Memory B cell (primary cell): ENCODE measurements at regions not wholly inside any gene's neighbourhood (a gene's known extent, or its start where the extent isn't known, plus 50 kb on each side); places are given as distances from the start of the nearest gene placed in this dataset.

Source experiments
- ATAC-seq: fragments of 150-1000 bp; cut with Tn5 transposase; 2 replicates; pipeline ENCODE4 v1.10.0; 2021; ENCODE audit warnings: low read depth, mild to moderate bottlenecking, moderate library complexity
- DNase-seq, 2 donors: peaks; one replicate each; pipeline ENCODE4 v3.0.0; 2022; ENCODE audit warnings: low spot score in 2 of 2
- H3K27ac Mint-ChIP-seq: one replicate; pipeline ENCODE4 v1.8.0; 2022; ENCODE audit warnings: mild to moderate bottlenecking, moderate library complexity, mixed read lengths
- H3K27me3 Mint-ChIP-seq: one replicate; pipeline ENCODE4 v1.8.0; 2022; ENCODE audit warnings: mixed read lengths
- H3K36me3 Mint-ChIP-seq: one replicate; pipeline ENCODE4 v1.8.0; 2022; ENCODE audit warnings: mild to moderate bottlenecking, mixed read lengths
- H3K4me1 Mint-ChIP-seq: one replicate; pipeline ENCODE4 v1.8.0; 2022; ENCODE audit warnings: mixed read lengths
- H3K4me3 Mint-ChIP-seq: one replicate; pipeline ENCODE4 v1.8.0; 2022; ENCODE audit warnings: mild to moderate bottlenecking, moderate library complexity, mixed read lengths
- H3K9me3 Mint-ChIP-seq: one replicate; pipeline ENCODE4 v1.8.0; 2022; ENCODE audit warnings: mixed read lengths

GRCh38 chr22:22796724-22797123 is 90.9 kb upstream of the IGLL5 start:
- no peaks in the 10 kb centered on the region for H3K4me1 Mint-ChIP-seq
- no peak overlapping the region for H3K4me3 Mint-ChIP-seq
- H3K27me3 Mint-ChIP-seq: peaks cover 9% of the 10 kb centered on the region
- ATAC-seq (no peak), DNase-seq (no peak)
- no peaks in the 10 kb centered on the region for H3K36me3 Mint-ChIP-seq
- no peak overlapping the region for H3K27ac Mint-ChIP-seq
- no peaks in the 10 kb centered on the region for H3K9me3 Mint-ChIP-seq

GRCh38 chr22:22798232-22798616 is 89.4 kb upstream of the IGLL5 start:
- DNase-seq (peak in 1 of 2 donors; percentile 3), ATAC-seq (no peak)
- Mint-ChIP-seq H3K36me3 (no peaks in the 10 kb centered on the region), H3K9me3 (no peaks in the 10 kb centered on the region), H3K27me3 (peaks cover 11% of the 10 kb centered on the region), H3K4me1 (peaks cover 2% of the 10 kb centered on the region), H3K4me3 (no peak overlapping the region), H3K27ac (no peak overlapping the region)

GRCh38 chr22:22798716-22799115 is 88.9 kb upstream of the IGLL5 start:
- peaks cover 2% of the 10 kb centered on the region for H3K4me1 Mint-ChIP-seq
- H3K27ac Mint-ChIP-seq: no peak overlapping the region
- peak in 1 of 2 donors; percentile 5 for DNase-seq
- no peaks in the 10 kb centered on the region for H3K9me3 Mint-ChIP-seq
- peaks cover 9% of the 10 kb centered on the region for H3K27me3 Mint-ChIP-seq
- no peak for ATAC-seq
- no peaks in the 10 kb centered on the region for H3K36me3 Mint-ChIP-seq
- no peak overlapping the region for H3K4me3 Mint-ChIP-seq

- Mint-ChIP-seq H3K27me3 (peaks cover 9% of the 10 kb centered on the region), H3K36me3 (no peaks in the 10 kb centered on the region), H3K27ac (no peak overlapping the region), H3K4me1 (peaks cover 2% of the 10 kb centered on the region), H3K9me3 (no peaks in the 10 kb centered on the region), H3K4me3 (no peak overlapping the region)
- ATAC-seq (no peak), DNase-seq (peak in 1 of 2 donors; percentile 8)
Observed at GRCh38 chr22:22799561-22799960, 88.1 kb upstream of the IGLL5 start.

GRCh38 chr22:22800716-22801115 is 86.9 kb upstream of the IGLL5 start:
- peaks cover 7% of the 10 kb centered on the region for H3K27me3 Mint-ChIP-seq
- H3K27ac Mint-ChIP-seq: no peak overlapping the region
- no peak for DNase-seq
- no peaks in the 10 kb centered on the region for H3K9me3 Mint-ChIP-seq
- H3K4me3 Mint-ChIP-seq: no peak overlapping the region
- ATAC-seq: no peak
- H3K4me1 Mint-ChIP-seq: peaks cover 2% of the 10 kb centered on the region
- H3K36me3 Mint-ChIP-seq: no peaks in the 10 kb centered on the region

GRCh38 chr22:22802339-22802970 is 85.2 kb upstream of the IGLL5 start:
- no peak overlapping the region for H3K27ac Mint-ChIP-seq
- DNase-seq (peak in 1 of 2 donors; percentile 11), ATAC-seq (peak; percentile 54)
- H3K4me1 Mint-ChIP-seq: peaks cover 2% of the 10 kb centered on the region
- no peaks in the 10 kb centered on the region for H3K36me3 Mint-ChIP-seq
- no peaks in the 10 kb centered on the region for H3K9me3 Mint-ChIP-seq
- H3K4me3 Mint-ChIP-seq: no peak overlapping the region
- peaks cover 6% of the 10 kb centered on the region for H3K27me3 Mint-ChIP-seq

GRCh38 chr22:22803285-22803853 is 84.2 kb upstream of the IGLL5 start:
- Mint-ChIP-seq H3K27ac (no peak overlapping the region), H3K36me3 (no peaks in the 10 kb centered on the region), H3K27me3 (peaks cover 6% of the 10 kb centered on the region), H3K4me3 (no peak overlapping the region), H3K9me3 (no peaks in the 10 kb centered on the region), H3K4me1 (peaks cover 2% of the 10 kb centered on the region)
- DNase-seq: no peak
- ATAC-seq: no peak

GRCh38 chr22:22810018-22810427 is 77.6 kb upstream of the IGLL5 start:
- peak; percentile 73 for ATAC-seq
- no peaks in the 10 kb centered on the region for H3K9me3 Mint-ChIP-seq
- peaks cover 2% of the 10 kb centered on the region for H3K27me3 Mint-ChIP-seq
- peaks cover 10% of the 10 kb centered on the region for H3K4me1 Mint-ChIP-seq
- H3K27ac Mint-ChIP-seq: no peak overlapping the region
- no peaks in the 10 kb centered on the region for H3K36me3 Mint-ChIP-seq
- peak overlapping the region; percentile 11 for H3K4me3 Mint-ChIP-seq
- DNase-seq: peak; percentile 41 to 49

- Mint-ChIP-seq H3K36me3 (no peaks in the 10 kb centered on the region), H3K9me3 (no peaks in the 10 kb centered on the region)
Observed at GRCh38 chr22:22810471-22810870, 77.1 kb upstream of the IGLL5 start.

GRCh38 chr22:22811016-22812009 is 76.3 kb upstream of the IGLL5 start:
- Mint-ChIP-seq H3K36me3 (no peaks in the 10 kb centered on the region), H3K27ac (no peak overlapping the region), H3K4me1 (peaks cover 15% of the 10 kb centered on the region), H3K9me3 (no peaks in the 10 kb centered on the region), H3K27me3 (peaks cover 2% of the 10 kb centered on the region), H3K4me3 (peak overlapping the region; percentile 39)
- DNase-seq (peak in 1 of 2 donors; percentile 12), ATAC-seq (peak; percentile 31)

More at GRCh38 chr22:22810471-22810870, 77.1 kb upstream of the IGLL5 start:
- Mint-ChIP-seq H3K27me3 (peaks cover 2% of the 10 kb centered on the region), H3K27ac (no peak overlapping the region), H3K4me1 (peaks cover 10% of the 10 kb centered on the region), H3K4me3 (no peak overlapping the region)
- DNase-seq: no peak
- no peak for ATAC-seq

GRCh38 chr22:22812031-22812905 is 75.3 kb upstream of the IGLL5 start:
- peaks cover 15% of the 10 kb centered on the region for H3K4me1 Mint-ChIP-seq
- no peaks in the 10 kb centered on the region for H3K9me3 Mint-ChIP-seq
- ATAC-seq: peak; percentile 83

GRCh38 chr22:22813126-22814075 is 74.2 kb upstream of the IGLL5 start:
- Mint-ChIP-seq H3K27me3 (peaks cover 2% of the 10 kb centered on the region), H3K27ac (no peak overlapping the region), H3K4me1 (peaks cover 17% of the 10 kb centered on the region), H3K4me3 (no peak overlapping the region), H3K9me3 (no peaks in the 10 kb centered on the region), H3K36me3 (no peaks in the 10 kb centered on the region)
- DNase-seq: peak in 1 of 2 donors; percentile 5
- no peak for ATAC-seq

More at GRCh38 chr22:22812031-22812905, 75.3 kb upstream of the IGLL5 start:
- peak overlapping the region; percentile 39 for H3K4me3 Mint-ChIP-seq
- peak in 1 of 2 donors; percentile 5 for DNase-seq
- H3K36me3 Mint-ChIP-seq: no peaks in the 10 kb centered on the region
- no peaks in the 10 kb centered on the region for H3K27me3 Mint-ChIP-seq
- H3K27ac Mint-ChIP-seq: no peak overlapping the region
